ENCODE measurements at regions not wholly inside any gene's neighbourhood (a gene's known extent, or its start where the extent isn't known, plus 50 kb on each side); places are given as distances from the start of the nearest gene placed in this dataset.
"Not testable (repeated sequence)": the region's sequence is repeated elsewhere in the genome, so short reads cannot be mapped to it uniquely, and the experiment has no call there.

- WGBS (ENCODE audit: insufficient coverage) = 70% methylated on average over 1 of the region's 1 CpG
Measured at GRCh38 chr1:117301901-117302300, 65.3 kb upstream of the MAN1A2 start.

DNA sequence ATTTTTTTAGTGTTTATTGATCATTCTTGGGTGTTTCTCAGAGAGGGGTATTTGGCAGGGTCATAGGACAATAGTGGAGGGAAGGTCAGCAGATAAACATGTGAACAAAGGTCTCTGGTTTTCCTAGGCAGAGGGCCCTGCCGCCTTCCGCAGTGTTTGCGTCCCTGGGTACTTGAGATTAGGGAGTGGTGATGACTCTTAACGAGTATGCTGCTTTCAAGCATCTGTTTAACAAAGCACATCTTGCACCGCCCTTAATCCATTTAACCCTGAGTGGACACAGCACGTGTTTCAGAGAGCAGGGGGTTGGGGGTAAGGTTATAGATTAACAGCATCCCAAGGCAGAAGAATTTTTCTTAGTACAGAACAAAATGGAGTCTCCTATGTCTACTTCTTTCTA lies 67.1 kb upstream of the MAN1A2 start:
- DNase-seq; H3K27me3 Mint-ChIP-seq (ENCODE audit: low read depth in 2 of 2); H3K4me1 ChIP-seq (ENCODE audit: control insufficient read depth, insufficient read depth, low read length); H3K4me1 Mint-ChIP-seq; H3K27ac Mint-ChIP-seq; H3K4me3 Mint-ChIP-seq; intact Hi-C loops (cut with micrococcal nuclease); H3K27ac ChIP-seq (ENCODE audit: low read length); ATAC-seq; H3K9me3 ChIP-seq (ENCODE audit: control insufficient read depth, insufficient read depth, low read length); H3K9me3 Mint-ChIP-seq; H3K4me3 ChIP-seq (ENCODE audit: low read length); H3K36me3 ChIP-seq (ENCODE audit: control insufficient read depth, insufficient read depth, low read length); H3K36me3 Mint-ChIP-seq; H3K27me3 ChIP-seq (ENCODE audit: control insufficient read depth, insufficient read depth, low read length): not testable (repeated sequence)
- no CpG with 5 or more reads among the region's 6 CpGs for WGBS (ENCODE audit: insufficient coverage)

More at GRCh38 chr1:117301901-117302300, 65.3 kb upstream of the MAN1A2 start:
- Histone ChIP-seq H3K27me3 (ENCODE audit: control insufficient read depth, insufficient read depth, low read length) (no peaks in the 10 kb centered on the region), H3K36me3 (ENCODE audit: control insufficient read depth, insufficient read depth, low read length) (no peaks in the 10 kb centered on the region), H3K27ac (ENCODE audit: low read length) (no peak overlapping the region), H3K4me3 (ENCODE audit: low read length) (no peak overlapping the region), H3K4me1 (ENCODE audit: control insufficient read depth, insufficient read depth, low read length) (no peaks in the 10 kb centered on the region), H3K9me3 (ENCODE audit: control insufficient read depth, insufficient read depth, low read length) (no peaks in the 10 kb centered on the region)
- Mint-ChIP-seq H3K4me3 (no peak overlapping the region), H3K36me3 (no peaks in the 10 kb centered on the region), H3K9me3 (no peaks in the 10 kb centered on the region), H3K4me1 (no peaks in the 10 kb centered on the region), H3K27me3 (ENCODE audit: low read depth in 2 of 2) (no peaks in the 10 kb centered on the region), H3K27ac (no peak overlapping the region)
- intact Hi-C loops (cut with micrococcal nuclease) = no loop called here
- TF ChIP-seq CTCF (IDR thresholded peaks at IDR 0.05) = no peak
- no peak for ATAC-seq
- DNase-seq = no peak

DNA sequence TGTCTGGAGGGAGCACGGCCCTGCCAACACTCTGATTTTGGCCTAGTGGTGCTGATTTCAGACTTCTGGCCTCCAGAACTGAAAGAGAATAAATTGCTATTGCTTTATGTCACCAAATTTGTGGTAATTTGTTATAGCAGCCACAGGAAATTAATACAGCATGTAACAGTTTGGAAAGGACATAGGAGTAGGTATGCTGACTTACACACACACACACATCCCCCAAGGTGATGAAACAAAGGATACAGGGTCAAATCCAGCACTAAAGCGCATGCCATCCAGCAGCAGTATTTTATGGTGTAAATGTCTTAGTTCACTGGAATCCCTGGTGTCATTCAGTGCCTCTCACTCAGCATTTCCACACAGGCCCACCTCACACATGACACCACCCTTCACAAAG lies 72.2 kb upstream of the MAN1A2 start:
- ATAC-seq (no peak), DNase-seq (no peak)
- 91% methylated on average over 2 of the region's 2 CpGs for WGBS (ENCODE audit: insufficient coverage)
- Mint-ChIP-seq H3K4me3 (no peak overlapping the region), H3K9me3 (no peaks in the 10 kb centered on the region), H3K27ac (no peak overlapping the region), H3K4me1 (no peaks in the 10 kb centered on the region), H3K36me3 (no peaks in the 10 kb centered on the region), H3K27me3 (ENCODE audit: low read depth in 2 of 2) (no peaks in the 10 kb centered on the region)
- no peaks in the 10 kb centered on the region for H3K9me3 ChIP-seq (ENCODE audit: control insufficient read depth, insufficient read depth, low read length)
- H3K36me3 ChIP-seq (ENCODE audit: control insufficient read depth, insufficient read depth, low read length) = no peaks in the 10 kb centered on the region
- intact Hi-C loops (cut with micrococcal nuclease) = no loop called here
- TF ChIP-seq CTCF (IDR thresholded peaks at IDR 0.05) = no peak
- no peaks in the 10 kb centered on the region for H3K27me3 ChIP-seq (ENCODE audit: control insufficient read depth, insufficient read depth, low read length)
- no peak overlapping the region for H3K4me3 ChIP-seq (ENCODE audit: low read length)
- no peaks in the 10 kb centered on the region for H3K4me1 ChIP-seq (ENCODE audit: control insufficient read depth, insufficient read depth, low read length)
- H3K27ac ChIP-seq (ENCODE audit: low read length) = no peak overlapping the region

DNA sequence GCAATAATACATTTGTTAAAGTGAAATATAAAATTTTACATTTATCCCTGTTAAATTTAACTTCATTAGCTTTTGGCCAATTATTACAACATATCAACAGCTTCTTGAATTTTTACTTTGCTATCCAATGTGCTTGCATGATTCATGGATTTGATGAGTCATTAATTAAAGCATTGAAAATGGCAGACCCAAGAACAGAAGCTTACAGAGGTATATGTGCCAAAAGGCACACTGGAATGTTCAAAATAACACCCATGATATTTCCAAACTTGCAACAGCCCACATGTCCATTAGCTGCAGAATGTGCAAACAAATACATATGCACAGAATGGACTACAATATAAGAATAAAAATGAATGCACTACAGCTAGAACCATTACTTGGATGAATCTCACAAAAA lies 76.4 kb upstream of the MAN1A2 start:
- Histone ChIP-seq H3K27ac (ENCODE audit: low read length) (no peak overlapping the region), H3K4me3 (ENCODE audit: low read length) (no peak overlapping the region), H3K36me3 (ENCODE audit: control insufficient read depth, insufficient read depth, low read length) (no peaks in the 10 kb centered on the region), H3K4me1 (ENCODE audit: control insufficient read depth, insufficient read depth, low read length) (no peaks in the 10 kb centered on the region), H3K9me3 (ENCODE audit: control insufficient read depth, insufficient read depth, low read length) (no peaks in the 10 kb centered on the region), H3K27me3 (ENCODE audit: control insufficient read depth, insufficient read depth, low read length) (no peaks in the 10 kb centered on the region)
- ATAC-seq (no peak), DNase-seq (no peak)
- H3K4me1 Mint-ChIP-seq = no peaks in the 10 kb centered on the region
- no peaks in the 10 kb centered on the region for H3K9me3 Mint-ChIP-seq
- H3K27me3 Mint-ChIP-seq (ENCODE audit: low read depth in 2 of 2) = peaks cover 5 to 24% of the 10 kb centered on the region in 2 donors
- no peak overlapping the region for H3K27ac Mint-ChIP-seq
- no peaks in the 10 kb centered on the region for H3K36me3 Mint-ChIP-seq
- H3K4me3 Mint-ChIP-seq = no peak overlapping the region
- intact Hi-C loops (cut with micrococcal nuclease) = no loop called here
- TF ChIP-seq CTCF (IDR thresholded peaks at IDR 0.05) = no peak
